Prostate gland (tissue), 2 donors: ENCODE measurements at regions not wholly inside any gene's neighbourhood (a gene's known extent, or its start where the extent isn't known, plus 50 kb on each side); places are given as distances from the start of the nearest gene placed in this dataset.

ENCODE experiments used
- CTCF ChIP-seq, 4 experiments: fragments of 200-600 bp in 2 of 4; fragments of 450-650 bp in 2 of 4; sonication (generic) in 2 of 4; IDR thresholded peaks; 1 replicate in 3 of 4; 2 replicates in 1 of 4; pipeline ENCODE4 v1.5.1; 2016 to 2019; ENCODE audit warnings: antibody characterized with exemption in 4 of 4, mild to moderate bottlenecking in 2 of 4, moderate library complexity in 2 of 4
- POLR2AphosphoS5 ChIP-seq: sonication (generic); formaldehyde crosslinking; IDR thresholded peaks from one replicate; pipeline ENCODE4 v1.6.1; 2017; ENCODE audit warnings: antibody characterized with exemption

- no peak for TF ChIP-seq CTCF (IDR thresholded peaks at IDR 0.05)
- no peak for TF ChIP-seq POLR2AphosphoS5
Observed at GRCh38 chr4:19743115-19743638, 508.5 kb upstream of the SLIT2 start.
